Natural killer cell (primary cell): ENCODE measurements at regions not wholly inside any gene's neighbourhood (a gene's known extent, or its start where the extent isn't known, plus 50 kb on each side); places are given as distances from the start of the nearest gene placed in this dataset.

Experiments used
- ATAC-seq, 3 donors: fragments of 150-1000 bp in 2 of 3; fragments of 200-7000 bp in 1 of 3; cut with Tn5 transposase; 1 replicate in 1 of 3; 2 replicates in 2 of 3; pipeline ENCODE4 v1.10.0; 2021; ENCODE audit warnings: mild to moderate bottlenecking in 2 of 3, moderate library complexity in 2 of 3
- DNase-seq, 2 donors: peaks; one replicate each; pipeline versions ENCODE4 v3.0.0 to v3.0.0-alpha.2; 2013 to 2021; ENCODE audit warnings: mixed read lengths in 1 of 2
- H3K27ac ChIP-seq: one replicate; pipeline ENCODE4 v1.5.1; 2013; ENCODE audit warnings: mild to moderate bottlenecking, low read length
- H3K27me3 ChIP-seq: one replicate; pipeline ENCODE4 v1.6.1; 2013; ENCODE audit warnings: low read length; ENCODE audit not compliant: control insufficient read depth, insufficient read depth
- H3K36me3 ChIP-seq: one replicate; pipeline ENCODE4 v1.6.1; 2013; ENCODE audit warnings: low read length; ENCODE audit not compliant: control insufficient read depth, insufficient read depth
- H3K4me1 ChIP-seq: one replicate; pipeline ENCODE4 v1.6.1; 2013; ENCODE audit warnings: low read length; ENCODE audit not compliant: control insufficient read depth, insufficient read depth
- H3K4me3 ChIP-seq: one replicate; pipeline ENCODE4 v1.5.1; 2013; ENCODE audit warnings: low read length
- H3K9me3 ChIP-seq: one replicate; pipeline ENCODE4 v1.6.1; 2013; ENCODE audit warnings: low read length; ENCODE audit not compliant: control insufficient read depth, insufficient read depth
- H3K27ac Mint-ChIP-seq, 2 donors: one replicate each; pipeline ENCODE4 v1.8.0; 2022; ENCODE audit warnings: mild to moderate bottlenecking in 2 of 2, mixed read lengths in 2 of 2, moderate library complexity in 1 of 2
- H3K27me3 Mint-ChIP-seq, 2 donors: one replicate each; pipeline ENCODE4 v1.8.0; 2022; ENCODE audit warnings: low read depth in 2 of 2, mixed read lengths in 2 of 2
- H3K36me3 Mint-ChIP-seq: one replicate; pipeline ENCODE4 v1.8.0; 2022; ENCODE audit warnings: mixed read lengths
- H3K4me1 Mint-ChIP-seq, 2 donors: one replicate each; pipeline ENCODE4 v1.8.0; 2022; ENCODE audit warnings: mixed read lengths in 2 of 2
- H3K4me3 Mint-ChIP-seq: one replicate; pipeline ENCODE4 v1.8.0; 2022; ENCODE audit warnings: mild to moderate bottlenecking, moderate library complexity, mixed read lengths
- H3K9me3 Mint-ChIP-seq, 2 donors: one replicate each; pipeline ENCODE4 v1.8.0; 2022; ENCODE audit warnings: mixed read lengths in 2 of 2
- CTCF ChIP-seq: fragments of 200-600 bp; IDR thresholded peaks from one replicate; pipeline ENCODE4 v1.8.0; 2022; ENCODE audit warnings: antibody characterized with exemption
- WGBS: methylation state at CpG from one replicate; pipeline ENCODE4 v1.1.7; 2013; ENCODE audit warnings: missing lambda C conversion rate; ENCODE audit not compliant: insufficient coverage; 5-methylcytosine and 5-hydroxymethylcytosine counted together
- intact Hi-C: fragments of 100-400 bp; cut with micrococcal nuclease; formaldehyde crosslinking; loops from one replicate; pipeline ENCODE4 v1.14.2; 2022

- no peaks in the 10 kb centered on the region for H3K4me1 ChIP-seq
- no peak overlapping the region for H3K27ac ChIP-seq
- intact Hi-C loops: no loop called here
- Mint-ChIP-seq H3K27ac (no peak overlapping the region), H3K27me3 (no peaks in the 10 kb centered on the region), H3K4me1 (no peaks in the 10 kb centered on the region), H3K36me3 (no peaks in the 10 kb centered on the region), H3K9me3 (peaks cover 12 to 20% of the 10 kb centered on the region in 2 donors), H3K4me3 (no peak overlapping the region)
- H3K4me3 ChIP-seq: no peak overlapping the region
- H3K27me3 ChIP-seq: no peaks in the 10 kb centered on the region
- DNase-seq (no peak), ATAC-seq (no peak)
- no peaks in the 10 kb centered on the region for H3K9me3 ChIP-seq
- no peaks in the 10 kb centered on the region for H3K36me3 ChIP-seq
- no CpG with 5 or more reads among the region's 1 CpG for WGBS
- TF ChIP-seq CTCF: no peak
Observed at GRCh38 chr2:194725169-194725568, 931.9 kb upstream of the SLC39A10 start.

GRCh38 chr2:194723446-194723845 is 933.6 kb upstream of the SLC39A10 start:
- H3K27me3 Mint-ChIP-seq: no peaks in the 10 kb centered on the region

GRCh38 chr2:194721227-194721626 is 935.8 kb upstream of the SLC39A10 start:
- Mint-ChIP-seq H3K36me3 (no peaks in the 10 kb centered on the region), H3K27ac (no peak overlapping the region), H3K27me3 (no peaks in the 10 kb centered on the region), H3K9me3 (peaks cover 8 to 17% of the 10 kb centered on the region in 2 donors), H3K4me1 (no peaks in the 10 kb centered on the region), H3K4me3 (no peak overlapping the region)
- Histone ChIP-seq H3K27me3 (no peaks in the 10 kb centered on the region), H3K9me3 (no peaks in the 10 kb centered on the region), H3K4me1 (no peaks in the 10 kb centered on the region), H3K4me3 (no peak overlapping the region), H3K27ac (no peak overlapping the region), H3K36me3 (no peaks in the 10 kb centered on the region)
- intact Hi-C loops: no loop called here
- ATAC-seq: no peak
- DNase-seq: no peak
- 81% methylated on average over 3 of the region's 3 CpGs for WGBS
- TF ChIP-seq CTCF: no peak

More at GRCh38 chr2:194723446-194723845, 933.6 kb upstream of the SLC39A10 start:
- no peak overlapping the region for H3K4me3 ChIP-seq
- no peaks in the 10 kb centered on the region for H3K36me3 ChIP-seq
- intact Hi-C loops: no loop called here
- H3K27ac ChIP-seq: no peak overlapping the region
- H3K9me3 Mint-ChIP-seq: peaks cover 12 to 18% of the 10 kb centered on the region in 2 donors
- ATAC-seq (no peak), DNase-seq (no peak)
- H3K4me1 Mint-ChIP-seq: no peaks in the 10 kb centered on the region
- TF ChIP-seq CTCF: no peak
- no peaks in the 10 kb centered on the region for H3K9me3 ChIP-seq
- 89% methylated on average over 1 of the region's 2 CpGs for WGBS
- no peaks in the 10 kb centered on the region for H3K36me3 Mint-ChIP-seq
- no peaks in the 10 kb centered on the region for H3K27me3 ChIP-seq
- H3K4me3 Mint-ChIP-seq: no peak overlapping the region
- H3K4me1 ChIP-seq: no peaks in the 10 kb centered on the region
- H3K27ac Mint-ChIP-seq: no peak overlapping the region

- Mint-ChIP-seq H3K27ac (no peak overlapping the region), H3K4me3 (no peak overlapping the region), H3K4me1 (no peaks in the 10 kb centered on the region), H3K27me3 (no peaks in the 10 kb centered on the region), H3K9me3 (peaks cover 5 to 16% of the 10 kb centered on the region in 2 donors), H3K36me3 (no peaks in the 10 kb centered on the region)
- DNase-seq: no peak
- 100% methylated on average over 1 of the region's 2 CpGs for WGBS
- no peak for ATAC-seq
- intact Hi-C loops: no loop called here
- Histone ChIP-seq H3K4me3 (no peak overlapping the region), H3K36me3 (no peaks in the 10 kb centered on the region), H3K9me3 (no peaks in the 10 kb centered on the region), H3K4me1 (no peaks in the 10 kb centered on the region), H3K27ac (no peak overlapping the region), H3K27me3 (no peaks in the 10 kb centered on the region)
- no peak for TF ChIP-seq CTCF
Observed at GRCh38 chr2:194720462-194720861, 936.6 kb upstream of the SLC39A10 start.
